ENCODE measurements at regions not wholly inside any gene's neighbourhood (a gene's known extent, or its start where the extent isn't known, plus 50 kb on each side); places are given as distances from the start of the nearest gene placed in this dataset.

- Histone ChIP-seq H2AFZ (ENCODE audit: low read depth, low read length) (no peak overlapping the region), H3K79me2 (ENCODE audit: insufficient read depth, low read length) (no peaks in the 10 kb centered on the region), H3K36me3 (ENCODE audit: insufficient read depth, low read length) (no peaks in the 10 kb centered on the region), H3K9me3 (ENCODE audit: insufficient read depth, low read depth, low read length) (no peaks in the 10 kb centered on the region), H3K4me3 (ENCODE audit: insufficient read depth, low read depth, low read length) (no peak overlapping the region), H3K27me3 (ENCODE audit: insufficient read depth, low read length) (no peaks in the 10 kb centered on the region), H3K27ac (ENCODE audit: low read depth, low read length) (no peak overlapping the region), H3K9ac (ENCODE audit: low read length) (no peak overlapping the region), H3K4me1 (ENCODE audit: insufficient read depth, low read length) (no peaks in the 10 kb centered on the region), H4K20me1 (ENCODE audit: insufficient read depth, low read length) (no peaks in the 10 kb centered on the region), H3K4me2 (ENCODE audit: low read length) (no peak overlapping the region)
- FAIRE-seq (no peak), DNase-seq (ENCODE audit: low read depth) (no peak)
- TF ChIP-seq EZH2 (IDR thresholded peaks at IDR 0.05; ENCODE audit: insufficient read depth, low read length) (no peak), CTCF (IDR thresholded peaks at IDR 0.05; ENCODE audit: insufficient read depth, low read depth, low read length) (no peak)
- peaks cover 3% of the 10 kb centered on the region for H3K9me3 Mint-ChIP-seq (ENCODE audit: unreplicated experiment)
- H3K27ac Mint-ChIP-seq (ENCODE audit: unreplicated experiment): no peak overlapping the region
- H3K4me3 Mint-ChIP-seq (ENCODE audit: unreplicated experiment): no peak overlapping the region
- H3K4me1 Mint-ChIP-seq (ENCODE audit: low read depth, unreplicated experiment): no peaks in the 10 kb centered on the region
- H3K27me3 Mint-ChIP-seq (ENCODE audit: low read depth, unreplicated experiment): no peaks in the 10 kb centered on the region
- no peaks in the 10 kb centered on the region for H3K36me3 Mint-ChIP-seq (ENCODE audit: low read depth, unreplicated experiment)
Measured at GRCh38 chr4:44025376-44026020, 423.1 kb downstream of the KCTD8 start.

GRCh38 chr4:44038811-44039210 lies 409.8 kb downstream of the KCTD8 start:
- H3K36me3 Mint-ChIP-seq (ENCODE audit: low read depth, unreplicated experiment): no peaks in the 10 kb centered on the region
- H3K9me3 Mint-ChIP-seq (ENCODE audit: unreplicated experiment): no peaks in the 10 kb centered on the region
- H3K4me1 Mint-ChIP-seq (ENCODE audit: low read depth, unreplicated experiment): no peaks in the 10 kb centered on the region
- Histone ChIP-seq H3K9me3 (ENCODE audit: insufficient read depth, low read depth, low read length) (no peaks in the 10 kb centered on the region), H3K27me3 (ENCODE audit: insufficient read depth, low read length) (no peaks in the 10 kb centered on the region), H4K20me1 (ENCODE audit: insufficient read depth, low read length) (no peaks in the 10 kb centered on the region), H3K4me2 (ENCODE audit: low read length) (no peak overlapping the region), H3K27ac (ENCODE audit: low read depth, low read length) (no peak overlapping the region), H3K79me2 (ENCODE audit: insufficient read depth, low read length) (no peaks in the 10 kb centered on the region), H3K4me3 (ENCODE audit: insufficient read depth, low read depth, low read length) (no peak overlapping the region), H3K36me3 (ENCODE audit: insufficient read depth, low read length) (no peaks in the 10 kb centered on the region), H2AFZ (ENCODE audit: low read depth, low read length) (no peak overlapping the region), H3K4me1 (ENCODE audit: insufficient read depth, low read length) (no peaks in the 10 kb centered on the region), H3K9ac (ENCODE audit: low read length) (no peak overlapping the region)
- FAIRE-seq: no peak
- no peak for TF ChIP-seq CTCF (IDR thresholded peaks at IDR 0.05; ENCODE audit: insufficient read depth, low read depth, low read length)
- no peak for TF ChIP-seq EZH2 (IDR thresholded peaks at IDR 0.05; ENCODE audit: insufficient read depth, low read length)
- no peak for DNase-seq (ENCODE audit: low read depth)
- no peak overlapping the region for H3K27ac Mint-ChIP-seq (ENCODE audit: unreplicated experiment)
- H3K27me3 Mint-ChIP-seq (ENCODE audit: low read depth, unreplicated experiment): no peaks in the 10 kb centered on the region
- H3K4me3 Mint-ChIP-seq (ENCODE audit: unreplicated experiment): no peak overlapping the region

GRCh38 chr4:44046491-44046890 lies 402.1 kb downstream of the KCTD8 start:
- Mint-ChIP-seq H3K4me3 (ENCODE audit: unreplicated experiment) (no peak overlapping the region), H3K27me3 (ENCODE audit: low read depth, unreplicated experiment) (no peaks in the 10 kb centered on the region), H3K9me3 (ENCODE audit: unreplicated experiment) (peaks cover 7% of the 10 kb centered on the region), H3K27ac (ENCODE audit: unreplicated experiment) (no peak overlapping the region), H3K36me3 (ENCODE audit: low read depth, unreplicated experiment) (no peaks in the 10 kb centered on the region), H3K4me1 (ENCODE audit: low read depth, unreplicated experiment) (no peaks in the 10 kb centered on the region)
- Histone ChIP-seq H3K4me3 (ENCODE audit: insufficient read depth, low read depth, low read length) (no peak overlapping the region), H3K36me3 (ENCODE audit: insufficient read depth, low read length) (no peaks in the 10 kb centered on the region), H3K9ac (ENCODE audit: low read length) (no peak overlapping the region), H3K79me2 (ENCODE audit: insufficient read depth, low read length) (no peaks in the 10 kb centered on the region), H4K20me1 (ENCODE audit: insufficient read depth, low read length) (no peaks in the 10 kb centered on the region), H3K4me2 (ENCODE audit: low read length) (no peak overlapping the region), H3K9me3 (ENCODE audit: insufficient read depth, low read depth, low read length) (no peaks in the 10 kb centered on the region), H3K27me3 (ENCODE audit: insufficient read depth, low read length) (no peaks in the 10 kb centered on the region), H3K27ac (ENCODE audit: low read depth, low read length) (no peak overlapping the region), H2AFZ (ENCODE audit: low read depth, low read length) (no peak overlapping the region), H3K4me1 (ENCODE audit: insufficient read depth, low read length) (no peaks in the 10 kb centered on the region)
- FAIRE-seq (no peak), DNase-seq (ENCODE audit: low read depth) (no peak)
- TF ChIP-seq CTCF (IDR thresholded peaks at IDR 0.05; ENCODE audit: insufficient read depth, low read depth, low read length) (no peak), EZH2 (IDR thresholded peaks at IDR 0.05; ENCODE audit: insufficient read depth, low read length) (no peak)
